Epithelial cell of esophagus (primary cell): ENCODE measurements at regions not wholly inside any gene's neighbourhood (a gene's known extent, or its start where the extent isn't known, plus 50 kb on each side); places are given as distances from the start of the nearest gene placed in this dataset.

Experiments used
- DNase-seq: peaks from one replicate; pipeline ENCODE4 v3.0.0; 2010; ENCODE audit warnings: low read depth
- H3K4me3 ChIP-seq: 2 replicates; pipeline ENCODE4 v1.5.1; 2011; ENCODE audit warnings: mild to moderate bottlenecking, low read length, control low read depth
- CTCF ChIP-seq: IDR thresholded peaks from 2 replicates; pipeline ENCODE4 v1.5.1; 2011; ENCODE audit warnings: low read depth, mild to moderate bottlenecking, low read length, control low read depth, inconsistent platforms; ENCODE audit not compliant: insufficient read depth; ENCODE audit errors: missing control alignments

GRCh38 chr15:47955021-47955420 lies 165.8 kb upstream of the SLC24A5 start:
- no peak overlapping the region for H3K4me3 ChIP-seq
- TF ChIP-seq CTCF: no peak
- DNase-seq: no peak

- DNase-seq: peak; percentile 73
- TF ChIP-seq CTCF: no peak
- H3K4me3 ChIP-seq: no peak overlapping the region
Observed at GRCh38 chr15:47959617-47960413, 161.0 kb upstream of the SLC24A5 start.

- DNase-seq: peak; percentile 12
- H3K4me3 ChIP-seq: no peak overlapping the region
- TF ChIP-seq CTCF: no peak
Observed at GRCh38 chr15:47961401-47962090, 159.2 kb upstream of the SLC24A5 start.

GRCh38 chr15:47963265-47963664 lies 157.5 kb upstream of the SLC24A5 start:
- TF ChIP-seq CTCF: no peak
- no peak for DNase-seq
- no peak overlapping the region for H3K4me3 ChIP-seq

- no peak overlapping the region for H3K4me3 ChIP-seq
- no peak for TF ChIP-seq CTCF
- peak; percentile 57 for DNase-seq
Observed at GRCh38 chr15:47964229-47964628, 156.6 kb upstream of the SLC24A5 start.

- no peak for TF ChIP-seq CTCF
- H3K4me3 ChIP-seq: no peak overlapping the region
- no peak for DNase-seq
Observed at GRCh38 chr15:47965297-47965696, 155.5 kb upstream of the SLC24A5 start.
